ENCODE measurements at regions not wholly inside any gene's neighbourhood (a gene's known extent, or its start where the extent isn't known, plus 50 kb on each side); places are given as distances from the start of the nearest gene placed in this dataset.

DNA sequence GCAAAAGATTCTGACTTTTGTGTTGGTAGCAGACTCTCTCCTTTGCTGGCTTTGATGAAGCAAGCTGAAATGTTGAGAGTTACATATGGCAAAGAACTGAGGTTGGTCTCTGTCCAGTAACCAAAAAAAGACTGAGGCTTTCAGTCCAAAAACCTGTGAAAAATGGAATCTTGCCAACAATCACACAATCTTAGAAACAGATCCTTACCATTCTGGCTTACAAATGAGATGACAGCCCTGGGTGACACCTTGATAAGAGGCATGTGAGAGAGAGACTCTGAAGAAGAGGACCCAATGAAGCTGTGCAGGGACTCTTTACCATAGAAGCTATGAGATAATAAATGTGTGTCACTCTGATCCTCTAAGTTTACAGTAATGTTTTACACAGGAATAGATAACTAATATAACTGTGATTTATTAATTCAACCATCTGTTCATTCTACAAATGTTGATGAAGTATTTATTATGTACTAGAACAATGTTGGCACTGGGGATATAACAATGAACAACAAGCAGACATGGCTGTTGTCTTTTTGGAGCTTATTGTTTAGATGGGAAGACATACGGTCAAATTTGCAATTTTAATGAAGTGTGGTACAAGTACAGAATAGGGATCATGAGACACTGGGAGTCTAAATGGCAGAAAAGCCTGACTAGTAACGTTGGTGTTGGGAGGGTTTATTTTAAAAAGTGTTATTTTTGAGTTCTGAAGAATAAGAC lies 251.0 kb downstream of the OLFM3 start:
- Histone ChIP-seq H3K4me3 (ENCODE audit: low read depth, low read length) (no peak overlapping the region), H3K4me1 (peaks cover 3% of the 10 kb centered on the region; the same call in 1 of the 2 replicates), H3K36me3 (no peaks in the 10 kb centered on the region), H3K9me3 (no peaks in the 10 kb centered on the region), H3K27me3 (no peaks in the 10 kb centered on the region)
- no peak for DNase-seq
- TF ChIP-seq, protein P1, sequence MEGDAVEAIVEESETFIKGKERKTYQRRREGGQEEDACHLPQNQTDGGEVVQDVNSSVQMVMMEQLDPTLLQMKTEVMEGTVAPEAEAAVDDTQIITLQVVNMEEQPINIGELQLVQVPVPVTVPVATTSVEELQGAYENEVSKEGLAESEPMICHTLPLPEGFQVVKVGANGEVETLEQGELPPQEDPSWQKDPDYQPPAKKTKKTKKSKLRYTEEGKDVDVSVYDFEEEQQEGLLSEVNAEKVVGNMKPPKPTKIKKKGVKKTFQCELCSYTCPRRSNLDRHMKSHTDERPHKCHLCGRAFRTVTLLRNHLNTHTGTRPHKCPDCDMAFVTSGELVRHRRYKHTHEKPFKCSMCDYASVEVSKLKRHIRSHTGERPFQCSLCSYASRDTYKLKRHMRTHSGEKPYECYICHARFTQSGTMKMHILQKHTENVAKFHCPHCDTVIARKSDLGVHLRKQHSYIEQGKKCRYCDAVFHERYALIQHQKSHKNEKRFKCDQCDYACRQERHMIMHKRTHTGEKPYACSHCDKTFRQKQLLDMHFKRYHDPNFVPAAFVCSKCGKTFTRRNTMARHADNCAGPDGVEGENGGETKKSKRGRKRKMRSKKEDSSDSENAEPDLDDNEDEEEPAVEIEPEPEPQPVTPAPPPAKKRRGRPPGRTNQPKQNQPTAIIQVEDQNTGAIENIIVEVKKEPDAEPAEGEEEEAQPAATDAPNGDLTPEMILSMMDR (IDR thresholded peaks at IDR 0.05; ENCODE audit: low read depth, low read length) = no peak

DNA sequence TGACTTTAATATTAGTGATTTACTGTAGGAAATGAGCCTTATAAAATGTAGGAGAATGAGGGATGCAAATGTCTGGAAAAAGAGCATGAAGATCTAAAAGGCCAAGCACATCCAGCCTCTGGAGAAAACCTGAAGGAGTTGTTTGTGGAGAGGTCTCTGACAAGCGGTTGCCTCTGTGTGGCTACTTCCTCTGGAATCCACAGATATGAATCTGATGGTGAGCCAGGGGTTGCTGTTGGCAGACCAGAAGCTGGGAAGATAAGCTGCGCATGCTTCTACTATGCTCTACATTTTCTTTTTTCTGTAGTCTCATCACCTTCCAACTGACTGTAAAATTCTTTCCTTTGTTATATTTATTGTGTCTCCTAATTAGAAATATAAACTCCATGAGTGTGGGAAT lies 248.6 kb downstream of the OLFM3 start:
- no peaks in the 10 kb centered on the region for H3K27me3 ChIP-seq
- H3K9me3 ChIP-seq = no peaks in the 10 kb centered on the region
- H3K4me1 ChIP-seq = peaks cover 3% of the 10 kb centered on the region; the same call in 1 of the 2 replicates
- TF ChIP-seq, protein P1 (IDR thresholded peaks at IDR 0.05; ENCODE audit: low read depth, low read length) = no peak
- H3K4me3 ChIP-seq (ENCODE audit: low read depth, low read length) = no peak overlapping the region
- DNase-seq = peak; percentile 45
- H3K36me3 ChIP-seq = no peaks in the 10 kb centered on the region

Data from BE2C (cell line).